CD4-positive, alpha-beta T cell treated with Interleukin-17A for 1 hour (primary cell): ENCODE measurements at regions not wholly inside any gene's neighbourhood (a gene's known extent, or its start where the extent isn't known, plus 50 kb on each side); places are given as distances from the start of the nearest gene placed in this dataset.

Experiments
- DNase-seq: peaks from one replicate; pipeline ENCODE4 v3.0.0-alpha.2; 2020

DNA sequence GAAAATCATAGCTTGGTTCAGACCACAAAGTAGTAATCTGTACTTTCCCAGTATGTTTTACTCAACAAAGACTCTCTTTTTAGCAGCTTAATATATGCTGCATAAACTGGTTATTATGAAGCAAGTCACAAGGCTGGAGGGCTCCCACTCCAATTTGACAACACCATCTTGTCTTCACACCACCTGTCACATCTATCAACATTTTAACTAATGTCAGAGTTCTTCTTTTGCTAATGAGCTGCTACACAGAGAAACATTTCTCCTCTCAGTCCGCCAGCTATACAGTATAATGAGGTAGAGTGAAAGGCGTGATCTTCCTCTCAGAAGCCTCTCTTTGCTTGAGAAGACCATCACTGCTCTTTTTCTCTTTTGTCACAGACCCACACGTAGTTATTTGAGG is 230.1 kb downstream of the BARHL2 start:
- DNase-seq: no peak

DNA sequence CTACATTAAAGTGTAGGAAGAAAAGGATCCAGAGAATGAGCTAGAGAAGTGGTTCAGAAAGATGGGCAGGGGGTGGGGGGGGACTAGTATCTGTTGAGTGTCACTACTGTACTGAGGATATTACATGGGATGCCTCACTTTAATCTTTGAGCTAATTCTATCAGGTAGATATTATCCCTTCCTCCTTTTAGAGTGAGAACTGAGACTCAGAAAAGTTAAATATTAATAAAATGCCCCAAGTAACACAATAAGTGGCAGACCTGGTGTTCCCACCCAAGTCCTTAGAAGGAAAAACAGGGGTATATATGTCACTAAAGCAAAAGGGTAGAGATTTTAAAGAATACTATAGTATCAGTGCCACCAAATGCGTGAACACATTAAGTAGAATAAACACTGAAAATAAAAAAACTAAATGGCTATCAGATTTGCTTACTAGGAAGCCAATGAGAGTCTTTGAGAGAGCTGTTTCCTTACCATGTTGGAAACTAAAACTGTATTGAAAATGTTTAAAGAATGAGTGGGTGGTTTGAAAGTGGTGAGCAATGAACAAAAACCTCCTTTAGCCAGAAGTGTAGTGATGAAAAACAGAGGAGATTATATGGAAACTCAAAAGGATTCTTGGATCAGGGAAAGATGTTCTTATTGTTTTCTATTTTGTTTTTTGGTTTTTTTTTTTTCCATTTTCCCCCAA is 230.8 kb downstream of the BARHL2 start:
- no peak for DNase-seq

DNA sequence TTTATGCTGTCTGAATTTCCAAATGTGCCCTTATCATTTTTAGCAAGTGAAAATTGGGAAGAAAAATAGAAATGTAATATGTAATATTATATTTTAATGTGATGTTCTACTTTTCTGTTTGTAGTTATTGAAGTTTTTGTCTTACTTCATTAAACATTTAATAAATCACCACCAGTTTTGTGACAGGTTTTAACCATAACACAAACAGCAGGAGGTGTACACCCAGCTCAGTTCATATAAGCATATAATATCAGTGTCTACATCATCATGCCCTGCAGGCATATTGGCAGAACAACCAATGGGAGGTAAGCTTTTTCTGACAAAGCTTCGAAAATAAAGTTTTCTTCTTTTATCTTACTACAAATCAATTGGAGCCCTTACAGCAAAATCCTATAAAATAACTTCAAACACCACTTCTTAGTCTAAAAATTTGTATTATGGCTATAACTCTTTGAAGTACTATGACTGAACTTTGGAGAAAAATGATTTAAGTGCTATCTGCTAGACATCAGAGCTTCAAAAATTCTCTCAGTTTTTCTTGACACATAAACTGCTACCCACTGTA is 236.7 kb downstream of the BARHL2 start:
- DNase-seq: no peak

DNA sequence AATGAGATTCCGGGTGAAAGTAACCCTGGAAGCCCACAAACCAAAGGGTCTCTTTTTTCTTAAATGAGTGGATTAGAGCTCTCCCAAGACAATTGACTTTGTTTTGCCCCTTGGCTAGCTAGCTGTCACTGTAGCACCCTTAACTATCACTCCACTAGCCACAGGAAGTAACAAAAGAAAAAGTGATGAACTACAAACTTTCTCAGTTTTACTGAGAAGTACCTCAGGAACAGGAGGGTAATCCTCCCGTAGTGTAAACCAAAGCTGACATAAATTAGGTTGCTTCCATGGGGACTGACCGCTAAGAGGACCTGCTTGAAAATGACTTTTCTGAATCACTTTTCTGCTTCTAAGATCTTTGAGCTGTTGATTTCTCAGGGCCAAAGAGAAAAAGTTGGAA is 240.1 kb downstream of the BARHL2 start:
- DNase-seq: no peak

DNA sequence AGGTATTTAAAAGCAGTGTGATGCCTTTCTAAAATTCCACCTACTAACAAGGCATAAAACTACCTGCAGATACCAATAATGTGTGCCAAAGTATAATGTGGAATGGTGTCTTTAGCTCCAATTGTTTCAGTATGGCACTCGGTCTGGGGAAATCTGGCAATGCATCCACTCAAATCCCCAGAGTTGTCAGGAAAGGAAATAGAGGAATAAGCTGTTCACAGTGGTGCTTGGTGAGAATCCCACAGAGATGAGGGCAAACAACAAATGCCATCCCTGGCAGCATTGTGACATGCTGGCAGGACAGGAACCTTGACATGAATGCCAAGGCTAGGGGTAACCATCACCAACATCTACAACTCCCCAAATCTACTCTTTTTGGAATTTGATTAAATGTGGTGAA is 240.7 kb downstream of the BARHL2 start:
- no peak for DNase-seq

DNA sequence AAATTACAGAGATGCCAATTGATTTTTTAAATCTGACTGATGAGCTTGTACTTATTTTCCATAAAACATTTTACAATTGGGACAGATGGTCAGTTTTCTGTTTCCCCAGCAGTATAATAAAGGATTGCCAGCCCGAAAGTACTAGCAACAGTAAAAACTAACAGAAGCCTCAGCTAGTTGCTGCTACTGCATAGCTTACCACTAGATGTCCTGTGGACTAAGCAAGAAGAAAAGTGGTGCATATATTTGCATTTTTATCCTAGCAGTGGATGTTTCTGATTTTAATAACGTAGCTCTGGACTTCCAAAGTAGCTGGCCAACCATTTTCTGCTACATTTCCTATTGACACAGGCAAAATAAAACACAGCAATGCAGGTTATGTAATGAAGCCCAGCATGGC is 241.5 kb downstream of the BARHL2 start:
- no peak for DNase-seq

DNA sequence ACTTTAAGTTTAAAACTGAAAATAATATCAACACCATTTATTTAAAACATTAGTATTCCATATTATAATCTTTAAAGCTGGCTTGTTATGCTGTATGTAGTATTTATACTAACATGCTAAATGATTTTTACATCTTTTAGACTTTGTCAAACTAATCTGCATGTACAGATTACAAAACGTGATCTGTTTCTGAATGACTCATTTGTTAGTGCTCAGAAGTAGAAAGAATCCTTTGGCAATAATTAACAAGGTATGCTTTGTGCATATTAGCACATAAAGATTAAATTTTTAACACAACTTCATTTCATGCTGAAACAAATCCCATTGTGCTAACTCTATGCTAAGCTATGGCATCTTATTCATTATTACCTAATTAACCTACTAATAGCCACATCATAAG is 242.4 kb downstream of the BARHL2 start:
- DNase-seq: no peak

DNA sequence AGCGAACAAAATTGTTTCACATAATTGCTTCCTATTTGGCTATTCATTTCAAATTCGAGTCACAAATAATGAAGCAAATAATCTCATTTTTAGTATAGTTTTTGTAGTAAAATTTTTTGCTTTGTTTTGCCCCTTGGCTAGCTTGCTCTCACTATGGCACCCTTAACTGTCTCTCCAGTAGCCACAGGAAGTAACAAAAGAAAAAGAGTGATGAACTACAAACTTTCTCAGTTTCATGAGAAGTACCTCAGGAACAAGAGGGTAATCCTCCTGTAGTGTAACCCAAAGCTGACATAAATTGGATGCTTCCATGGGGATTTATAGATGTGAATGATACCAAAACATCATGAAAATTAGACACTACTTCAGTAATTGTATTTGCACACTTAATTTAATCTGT is 242.9 kb downstream of the BARHL2 start:
- DNase-seq: no peak

DNA sequence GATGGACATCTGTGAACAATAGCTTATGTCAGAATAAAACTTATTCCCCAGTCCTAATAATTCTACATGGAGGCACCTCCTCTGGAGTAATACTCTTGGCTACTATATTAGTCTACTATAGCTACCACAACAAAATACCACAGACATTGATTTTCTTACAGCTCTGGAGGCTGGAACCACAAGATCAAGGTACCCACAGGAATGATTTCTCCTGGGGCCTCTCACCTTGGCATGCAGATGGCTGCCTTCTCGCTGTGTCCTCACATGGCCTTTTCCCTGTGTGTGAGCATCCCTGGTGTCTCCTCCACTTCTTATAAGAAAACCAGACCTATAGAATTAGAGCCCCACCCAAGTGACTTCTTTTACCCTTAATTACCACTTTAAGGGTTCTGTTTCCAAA is 244.3 kb downstream of the BARHL2 start:
- no peak for DNase-seq

DNA sequence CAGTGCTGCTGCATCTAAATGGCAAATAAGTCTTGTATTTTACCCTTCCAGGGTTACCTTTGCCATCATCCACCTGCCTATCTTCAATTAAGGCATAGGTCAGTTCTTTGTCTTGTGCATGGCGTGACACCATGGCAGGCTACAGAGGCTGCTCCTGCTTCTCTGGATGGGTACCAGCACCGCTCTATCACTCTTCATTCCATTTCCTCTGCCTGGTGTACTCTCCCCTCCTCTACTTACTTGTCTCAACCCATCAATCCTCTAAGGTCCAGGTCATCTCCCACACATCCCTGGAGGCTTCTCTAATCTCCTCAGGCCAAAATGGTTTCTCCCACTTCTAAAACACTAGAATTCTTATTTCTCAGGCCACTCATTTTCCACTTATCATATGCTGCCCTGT is 257.5 kb downstream of the BARHL2 start:
- DNase-seq: no peak

DNA sequence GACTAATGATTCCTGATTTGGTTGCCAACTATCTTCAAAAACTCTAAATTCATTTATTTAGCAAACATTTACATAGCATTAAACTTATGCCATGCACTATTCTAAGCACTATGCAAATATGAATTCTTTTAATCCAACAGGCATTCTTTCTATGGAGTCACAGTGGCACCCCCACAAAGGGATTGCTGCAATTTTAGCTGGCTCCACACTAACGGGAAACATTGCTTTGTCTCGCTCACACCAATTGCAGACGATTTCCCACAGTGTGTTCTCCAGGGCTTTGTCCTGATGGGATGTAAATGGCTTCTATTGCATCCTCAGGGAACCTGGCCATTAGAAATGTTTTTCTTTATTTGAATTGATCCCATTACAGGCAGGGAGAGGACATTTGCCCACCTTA is 259.1 kb downstream of the BARHL2 start:
- DNase-seq: no peak

DNA sequence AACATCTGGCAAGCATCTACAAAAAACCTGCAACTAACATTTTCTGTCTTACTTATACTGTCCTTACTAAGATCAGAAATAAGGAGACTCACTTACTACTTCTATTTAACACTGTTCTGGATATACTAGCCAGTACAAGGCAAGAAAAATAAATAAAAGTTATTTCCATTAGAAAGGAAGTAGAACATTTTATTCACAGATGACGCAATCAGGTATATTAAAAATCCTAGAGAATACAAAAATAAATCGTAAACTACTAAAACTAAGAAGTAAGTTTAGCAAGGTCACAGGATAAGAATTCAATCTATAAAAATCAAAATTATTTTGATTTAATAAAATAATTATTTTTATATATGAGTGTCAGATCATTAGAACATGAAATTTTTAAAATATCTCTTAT is 264.6 kb downstream of the BARHL2 start:
- no peak for DNase-seq

DNA sequence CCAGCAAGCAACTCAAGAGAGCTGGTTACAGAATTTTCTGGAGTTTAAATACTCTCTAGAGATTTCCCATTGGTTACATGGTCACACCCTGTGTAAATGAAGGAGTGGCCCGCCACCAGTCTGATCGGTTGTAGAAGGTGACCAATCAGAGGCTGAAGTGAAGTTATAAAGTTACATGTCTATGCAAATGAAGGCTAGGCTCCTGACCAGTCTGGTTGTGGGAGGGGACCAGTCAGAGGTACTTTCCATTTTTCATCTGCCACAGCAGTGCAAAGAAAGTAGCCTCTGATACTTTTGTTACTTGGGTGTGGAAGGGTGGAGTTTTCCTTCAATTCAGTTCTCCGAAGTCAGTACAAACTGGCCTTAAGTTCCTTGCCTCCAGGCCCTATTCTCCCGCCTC is 273.7 kb downstream of the BARHL2 start:
- DNase-seq: no peak

DNA sequence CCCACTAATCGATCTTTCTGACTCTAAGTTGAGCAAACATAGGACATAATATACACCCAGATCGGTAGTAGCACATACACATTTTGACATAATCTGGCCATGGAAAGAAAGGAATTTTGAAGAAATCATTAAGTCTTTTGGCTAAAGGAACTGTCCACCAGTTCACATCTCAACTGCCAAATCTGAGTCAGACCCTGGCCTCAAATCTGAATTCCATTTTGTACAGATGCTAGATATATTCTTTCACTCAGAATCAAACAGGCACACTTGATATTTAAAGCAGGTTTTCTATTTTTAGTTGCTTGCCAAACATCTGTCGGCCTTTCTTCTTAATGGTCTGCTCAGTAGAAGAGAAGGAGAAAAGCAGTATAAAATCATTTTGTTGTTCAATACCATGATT is 281.8 kb downstream of the BARHL2 start:
- DNase-seq: no peak

DNA sequence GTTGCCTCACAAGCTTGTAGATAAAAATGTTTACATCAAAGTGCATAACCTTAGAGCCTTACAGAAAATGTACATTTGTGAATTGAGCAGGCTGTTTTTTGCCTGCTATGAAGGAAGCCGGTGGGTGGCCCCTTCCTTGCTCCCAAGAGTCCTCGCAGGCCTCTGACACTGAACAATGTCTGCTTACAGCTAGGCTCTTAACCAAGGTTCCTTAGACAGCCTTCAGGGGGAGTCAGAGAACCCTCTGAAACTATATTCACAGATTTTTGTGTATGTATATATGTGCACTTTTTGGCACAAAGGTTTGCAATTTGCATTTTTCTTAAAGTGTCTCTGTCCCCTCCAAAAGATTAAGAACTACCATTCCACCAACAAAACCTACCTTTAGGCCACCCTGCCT is 282.6 kb downstream of the BARHL2 start:
- DNase-seq: no peak

DNA sequence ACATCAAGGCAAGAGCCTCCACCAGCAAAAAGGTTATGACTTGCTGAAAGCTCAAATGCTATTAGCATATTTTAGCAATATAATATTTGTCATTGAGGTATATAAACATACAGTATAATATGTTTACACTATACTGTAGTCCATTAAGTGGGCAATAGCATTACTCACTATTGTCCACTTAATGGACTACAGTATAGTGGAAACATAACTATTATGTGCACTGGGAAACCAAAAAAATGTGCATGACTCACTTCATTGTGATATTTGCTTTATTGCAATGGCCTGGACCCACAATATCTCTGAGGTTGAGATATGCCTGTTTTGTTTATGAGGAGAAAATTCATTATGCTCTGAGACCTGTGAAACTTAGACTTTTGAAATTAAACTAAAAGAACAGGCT is 300.0 kb downstream of the BARHL2 start:
- no peak for DNase-seq

DNA sequence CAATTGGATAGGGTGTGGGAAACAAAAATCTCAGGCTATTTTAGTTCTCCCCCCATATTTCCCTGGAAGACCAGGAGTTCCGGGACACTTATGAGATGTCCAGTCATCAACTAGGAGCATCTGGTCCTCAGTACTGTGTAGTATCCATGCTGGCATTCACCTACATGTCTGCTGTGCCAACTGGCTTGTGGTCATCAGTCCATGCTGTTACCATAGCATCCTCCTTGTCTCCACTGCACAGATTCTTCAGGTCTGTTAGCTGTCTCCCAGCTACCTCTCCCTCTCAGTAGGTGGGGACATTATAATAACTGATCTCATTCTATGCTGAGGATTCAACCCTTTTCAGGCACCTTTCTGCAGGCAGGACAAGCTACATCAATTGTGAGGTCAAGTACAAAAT is 302.9 kb downstream of the BARHL2 start:
- DNase-seq: no peak

DNA sequence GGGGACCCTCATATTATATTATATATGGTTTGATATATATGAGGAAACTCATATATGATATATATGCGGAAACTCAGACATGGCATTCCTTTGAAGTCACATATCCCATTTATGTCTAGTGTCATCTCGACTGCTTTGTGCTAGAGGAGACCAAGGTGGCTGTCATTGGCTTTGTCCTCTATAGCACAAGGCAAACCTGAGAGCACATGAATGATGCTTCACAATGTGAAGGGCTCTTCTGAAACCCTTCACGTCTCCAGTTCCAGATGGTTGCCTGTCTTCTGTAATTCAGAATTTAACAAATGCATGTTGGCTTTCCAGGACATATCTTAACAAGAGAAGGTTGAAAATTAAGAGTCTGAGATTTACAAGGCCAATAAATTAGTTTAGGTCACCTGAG is 303.6 kb downstream of the BARHL2 start:
- DNase-seq: no peak

DNA sequence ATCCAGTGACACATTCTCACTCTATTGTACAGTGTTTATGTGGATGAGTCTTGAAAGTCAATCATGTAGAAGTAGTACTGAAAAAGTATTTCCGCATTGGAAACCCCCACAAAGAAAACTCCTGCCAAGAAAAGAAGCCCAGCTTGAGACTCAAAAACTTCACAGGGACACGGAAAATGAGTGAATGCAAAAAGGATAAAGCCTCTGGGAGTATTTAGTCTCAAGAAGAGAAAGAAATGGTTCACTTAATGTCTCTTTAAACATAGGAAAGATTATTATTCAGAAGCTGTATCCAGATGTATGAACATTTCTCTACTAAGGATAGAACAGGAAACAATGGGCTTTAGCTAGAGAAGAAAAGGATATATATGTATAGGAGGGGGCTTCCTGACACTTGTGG is 304.5 kb downstream of the BARHL2 start:
- DNase-seq: no peak

DNA sequence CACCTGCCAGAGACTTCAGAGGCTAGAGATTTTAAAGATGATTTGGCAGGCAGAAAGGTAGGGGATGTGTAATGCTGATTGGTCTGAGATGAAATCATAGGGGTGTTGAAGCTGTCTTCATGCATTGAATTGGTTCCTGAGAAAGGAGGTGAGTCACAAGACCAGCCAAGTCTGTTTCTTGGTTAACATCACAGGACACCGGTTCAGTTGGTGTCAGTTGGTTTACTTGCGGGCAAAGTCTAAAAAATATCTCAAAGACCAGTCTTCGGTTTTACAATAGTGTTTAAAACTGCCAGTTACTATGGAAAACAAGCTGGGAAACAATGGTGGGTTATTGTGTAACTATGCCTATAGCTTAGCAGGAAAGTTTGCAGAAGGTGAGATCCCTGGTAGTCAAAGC is 305.9 kb downstream of the BARHL2 start:
- DNase-seq: no peak

DNA sequence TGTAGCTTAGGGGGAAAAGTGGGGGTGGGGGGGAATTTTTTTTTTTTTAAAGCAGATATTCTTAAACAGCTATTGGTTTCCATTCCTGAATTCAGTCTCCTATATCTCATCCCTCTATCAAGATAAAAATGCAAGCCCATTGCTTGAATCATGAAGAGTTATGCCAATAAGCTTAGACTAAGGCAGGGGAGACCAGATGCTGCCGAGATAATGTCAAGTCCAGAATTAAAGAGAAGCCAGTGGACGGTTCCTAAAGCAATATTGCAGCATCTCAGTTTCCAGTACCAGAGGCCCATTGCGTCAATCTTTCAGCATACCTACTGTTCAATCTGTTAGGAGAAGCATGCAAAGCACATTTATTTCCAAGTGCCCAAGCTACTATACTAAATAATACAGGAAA is 309.4 kb downstream of the BARHL2 start:
- DNase-seq: no peak

DNA sequence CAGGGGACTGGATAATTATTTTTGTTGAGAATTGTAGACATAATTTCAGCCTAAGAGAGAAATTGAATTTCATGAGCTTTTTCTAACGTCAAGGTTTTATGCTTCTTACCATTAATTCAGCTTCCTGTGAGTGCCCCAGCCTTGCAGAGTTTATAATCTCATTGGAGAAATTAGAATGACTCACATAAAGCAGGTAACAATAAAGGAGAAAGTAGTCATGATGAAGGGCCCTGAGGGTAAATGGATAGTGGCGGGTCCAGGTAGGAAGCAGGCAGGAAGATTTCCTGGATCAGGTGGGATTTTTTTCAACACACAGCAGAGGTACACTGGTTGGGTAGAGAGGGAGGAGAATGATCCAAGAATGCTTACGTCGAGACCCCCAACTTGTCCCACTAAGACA is 311.4 kb downstream of the BARHL2 start:
- no peak for DNase-seq

DNA sequence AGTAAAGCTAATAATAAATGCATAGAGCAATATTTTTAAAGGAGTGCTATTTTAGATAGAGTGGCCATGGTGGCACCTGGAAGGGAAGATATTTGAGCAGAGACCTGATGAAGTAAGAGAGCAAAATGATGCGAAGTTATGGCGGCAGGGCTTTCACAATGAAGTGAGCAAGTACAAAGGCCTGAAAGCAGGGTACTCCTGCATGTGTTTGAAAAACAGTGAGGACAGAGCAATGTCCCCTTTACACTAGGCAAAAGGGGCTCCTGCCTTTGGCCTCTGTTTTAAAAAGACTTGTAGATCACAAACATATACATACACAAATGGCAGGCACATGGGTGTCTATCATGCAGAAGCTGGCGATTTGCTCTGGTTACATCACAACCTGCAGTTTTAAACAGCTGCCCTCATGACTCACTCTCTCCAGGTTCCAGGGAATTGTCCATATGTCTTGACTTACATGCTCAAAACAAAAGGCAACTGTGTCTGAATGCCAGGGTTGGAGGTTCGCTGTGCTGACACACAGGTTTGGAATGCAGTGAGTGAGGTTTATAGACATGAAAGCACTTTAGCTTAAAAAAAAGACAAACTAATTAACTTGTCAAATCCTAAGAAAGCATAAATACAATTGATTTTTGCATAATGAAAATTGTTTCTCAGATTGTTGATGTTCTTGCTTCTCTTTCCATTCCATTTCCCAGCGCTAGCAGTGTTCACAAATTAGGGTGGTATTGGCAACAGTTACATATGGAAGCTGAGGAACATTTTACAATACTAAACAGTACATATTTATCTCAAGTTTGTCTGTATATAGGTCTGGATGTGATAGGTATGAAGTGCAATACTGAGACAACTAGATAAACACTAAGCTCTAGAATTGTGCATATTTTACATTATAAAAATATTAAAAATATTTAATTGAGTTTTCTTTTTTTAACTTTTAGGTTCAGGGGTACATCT is 313.9 kb downstream of the BARHL2 start:
- DNase-seq: no peak

DNA sequence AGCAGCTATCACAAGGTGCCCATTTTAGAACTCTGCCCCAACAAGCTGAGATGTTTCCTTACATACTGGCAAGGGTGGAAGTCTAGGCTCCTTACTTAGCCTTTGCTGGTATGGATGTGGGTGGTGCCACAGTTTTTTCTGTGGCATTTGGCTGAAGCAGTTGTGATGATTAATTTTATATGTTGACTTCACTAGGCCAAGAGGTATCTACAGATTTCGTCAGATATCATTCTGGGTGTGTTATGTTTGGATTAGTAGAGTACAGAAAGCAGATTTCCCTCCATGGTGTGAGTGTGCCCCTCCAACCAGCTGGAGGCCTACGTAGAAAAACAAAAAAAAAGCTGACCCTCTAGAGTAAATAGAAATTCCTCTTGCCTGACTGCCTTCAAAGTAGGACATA is 317.0 kb downstream of the BARHL2 start:
- DNase-seq: no peak
